ENCODE measurements at regions not wholly inside any gene's neighbourhood (a gene's known extent, or its start where the extent isn't known, plus 50 kb on each side); places are given as distances from the start of the nearest gene placed in this dataset.

DNA sequence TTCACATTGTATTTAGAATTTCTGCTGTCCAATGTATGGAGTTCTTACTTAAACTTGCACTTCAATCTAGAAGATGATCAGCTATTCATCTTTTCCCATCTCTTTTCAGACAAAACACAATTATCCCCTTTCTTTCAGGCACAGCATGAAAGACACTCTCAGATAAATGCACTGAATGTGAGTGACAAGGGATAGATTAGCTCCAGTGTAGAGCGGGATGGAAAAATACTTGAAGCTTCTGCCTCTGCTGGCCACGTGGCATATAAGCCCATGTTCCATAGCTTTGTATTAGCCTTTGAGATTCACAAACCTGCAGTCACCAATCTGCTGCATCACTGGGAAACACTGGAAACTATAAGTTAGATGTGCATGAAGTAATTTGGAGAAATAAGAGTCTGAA is 162.2 kb upstream of the FAM3C start:
- TF ChIP-seq PAX5 (IDR thresholded peaks at IDR 0.05; ENCODE audit: insufficient read depth, low read length, severe bottlenecking) (no peak), POLR2A (IDR thresholded peaks at IDR 0.05; ENCODE audit: low read depth, low read length) (no peak), TAF1 (IDR thresholded peaks at IDR 0.05; ENCODE audit: low read depth, low read length) (no peak), POLR2AphosphoS5 (IDR thresholded peaks at IDR 0.05; ENCODE audit: low read depth, low read length) (no peak)

Measured in GM12891 (cell line).